Nephron (organoid): ENCODE measurements at regions not wholly inside any gene's neighbourhood (a gene's known extent, or its start where the extent isn't known, plus 50 kb on each side); places are given as distances from the start of the nearest gene placed in this dataset.

Source experiments
- H3K27ac Mint-ChIP-seq, 3 experiments: 2 replicates each; pipeline ENCODE4 v1.8.0; 2020; ENCODE audit warnings: mixed read lengths in 3 of 3, mild to moderate bottlenecking in 2 of 3, moderate library complexity in 1 of 3
- H3K27me3 Mint-ChIP-seq: 2 replicates; pipeline ENCODE4 v1.8.0; 2021; ENCODE audit warnings: low read depth, mild to moderate bottlenecking, moderate library complexity, mixed read lengths
- H3K36me3 Mint-ChIP-seq: 2 replicates; pipeline ENCODE4 v1.8.0; 2020; ENCODE audit warnings: low read depth, mixed read lengths
- H3K4me1 Mint-ChIP-seq: 2 replicates; pipeline ENCODE4 v1.8.0; 2020; ENCODE audit warnings: mixed read lengths
- H3K4me3 Mint-ChIP-seq, 3 experiments: 2 replicates each; pipeline ENCODE4 v1.8.0; 2020; ENCODE audit warnings: mild to moderate bottlenecking in 3 of 3, mixed read lengths in 3 of 3, moderate library complexity in 2 of 3
- H3K9me3 Mint-ChIP-seq: 2 replicates; pipeline ENCODE4 v1.8.0; 2020; ENCODE audit warnings: mixed read lengths
- TF ChIP-seq, protein P1 (sequence below), 3 experiments: fragments of 200-600 bp; sonication (generic); IDR thresholded peaks; one replicate each; pipeline ENCODE4 v1.5.0; 2021; ENCODE audit warnings: antibody characterized with exemption in 3 of 3; ENCODE audit not compliant: unreplicated experiment in 3 of 3

DNA sequence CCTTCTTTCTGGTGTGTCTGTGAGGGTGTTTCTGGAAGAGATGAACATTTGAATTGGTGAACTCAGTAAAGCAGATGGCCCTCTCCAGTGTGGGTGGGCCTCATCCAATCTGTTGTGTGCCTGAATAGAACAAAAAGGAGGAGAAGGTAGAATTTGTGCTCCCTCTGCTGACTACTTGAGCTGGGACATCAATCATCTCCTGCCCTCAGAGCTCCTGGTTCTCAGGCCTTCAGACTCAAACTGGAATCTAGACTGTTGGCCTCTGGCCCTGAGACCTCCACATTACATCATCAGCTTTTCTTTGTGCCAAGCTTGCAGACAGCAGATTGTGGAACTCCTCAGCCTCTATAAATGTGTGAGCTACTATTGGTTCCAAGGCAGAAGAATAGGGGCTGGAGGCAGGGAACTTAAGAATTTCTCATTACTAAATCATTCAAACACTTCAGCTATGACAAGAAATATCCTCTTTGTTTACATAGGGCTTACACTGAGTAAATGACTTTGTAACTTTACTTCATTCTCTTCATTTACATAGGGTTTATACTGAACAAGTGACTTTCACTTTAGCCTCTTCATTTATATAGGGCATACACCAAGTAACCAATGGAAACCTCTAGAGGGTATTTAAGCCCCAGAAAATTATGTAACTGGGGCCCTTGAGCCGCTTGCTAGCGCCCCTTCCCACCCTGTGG is 86.9 kb upstream of the NWD2 start:
- no peaks in the 10 kb centered on the region for H3K9me3 Mint-ChIP-seq
- H3K4me1 Mint-ChIP-seq: no peaks in the 10 kb centered on the region
- H3K4me3 Mint-ChIP-seq: no peak overlapping the region
- no peak overlapping the region for H3K27ac Mint-ChIP-seq
- TF ChIP-seq, protein P1, sequence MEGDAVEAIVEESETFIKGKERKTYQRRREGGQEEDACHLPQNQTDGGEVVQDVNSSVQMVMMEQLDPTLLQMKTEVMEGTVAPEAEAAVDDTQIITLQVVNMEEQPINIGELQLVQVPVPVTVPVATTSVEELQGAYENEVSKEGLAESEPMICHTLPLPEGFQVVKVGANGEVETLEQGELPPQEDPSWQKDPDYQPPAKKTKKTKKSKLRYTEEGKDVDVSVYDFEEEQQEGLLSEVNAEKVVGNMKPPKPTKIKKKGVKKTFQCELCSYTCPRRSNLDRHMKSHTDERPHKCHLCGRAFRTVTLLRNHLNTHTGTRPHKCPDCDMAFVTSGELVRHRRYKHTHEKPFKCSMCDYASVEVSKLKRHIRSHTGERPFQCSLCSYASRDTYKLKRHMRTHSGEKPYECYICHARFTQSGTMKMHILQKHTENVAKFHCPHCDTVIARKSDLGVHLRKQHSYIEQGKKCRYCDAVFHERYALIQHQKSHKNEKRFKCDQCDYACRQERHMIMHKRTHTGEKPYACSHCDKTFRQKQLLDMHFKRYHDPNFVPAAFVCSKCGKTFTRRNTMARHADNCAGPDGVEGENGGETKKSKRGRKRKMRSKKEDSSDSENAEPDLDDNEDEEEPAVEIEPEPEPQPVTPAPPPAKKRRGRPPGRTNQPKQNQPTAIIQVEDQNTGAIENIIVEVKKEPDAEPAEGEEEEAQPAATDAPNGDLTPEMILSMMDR (IDR thresholded peaks at IDR 0.05; ENCODE audit: unreplicated experiment in 3 of 3): no peak
- H3K27me3 Mint-ChIP-seq: no peaks in the 10 kb centered on the region
- no peaks in the 10 kb centered on the region for H3K36me3 Mint-ChIP-seq

DNA sequence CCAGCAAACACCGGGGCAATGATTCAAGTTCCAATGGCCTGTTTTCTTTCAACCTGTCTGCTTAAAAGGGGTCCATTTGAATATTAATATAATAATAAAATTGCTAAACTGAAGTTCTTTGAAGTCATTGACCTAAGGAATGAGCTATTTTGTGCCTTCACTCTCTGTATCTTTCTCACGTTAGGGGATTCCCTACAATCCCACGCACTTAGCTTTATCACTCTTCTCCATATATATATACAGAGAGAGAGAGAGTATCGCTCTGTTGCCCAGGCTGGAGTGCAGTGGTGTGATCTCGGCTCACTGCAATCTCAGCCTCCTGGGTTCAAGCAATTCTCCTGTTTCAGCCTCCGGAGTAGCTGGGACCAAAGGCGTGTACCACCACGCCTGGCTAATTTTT is 83.9 kb upstream of the NWD2 start:
- Mint-ChIP-seq H3K4me3 (no peak overlapping the region), H3K27ac (no peak overlapping the region), H3K36me3 (no peaks in the 10 kb centered on the region), H3K4me1 (no peaks in the 10 kb centered on the region), H3K9me3 (no peaks in the 10 kb centered on the region), H3K27me3 (no peaks in the 10 kb centered on the region)
- TF ChIP-seq, protein P1 (IDR thresholded peaks at IDR 0.05; ENCODE audit: unreplicated experiment in 3 of 3): no peak

DNA sequence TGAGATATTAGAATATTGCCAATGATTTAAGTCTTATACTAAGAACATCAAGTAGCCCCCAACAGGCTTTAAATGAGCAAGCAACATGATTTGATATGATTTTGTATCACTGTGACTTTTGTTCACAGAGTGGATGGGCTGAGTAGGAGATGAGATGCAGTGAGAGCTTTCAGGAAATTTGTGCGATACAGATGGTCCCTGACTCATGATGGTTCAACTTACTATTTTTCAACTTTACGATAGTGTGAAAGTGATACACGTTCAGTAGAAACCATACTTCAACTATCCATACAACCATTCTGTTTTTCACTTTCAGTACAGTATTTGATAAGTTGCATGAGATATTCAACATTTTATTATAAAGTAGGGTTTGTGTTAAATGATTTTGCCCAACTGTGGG is 78.7 kb upstream of the NWD2 start:
- H3K27me3 Mint-ChIP-seq: no peaks in the 10 kb centered on the region
- H3K4me3 Mint-ChIP-seq: no peak overlapping the region
- TF ChIP-seq, protein P1 (IDR thresholded peaks at IDR 0.05; ENCODE audit: unreplicated experiment in 3 of 3): no peak
- H3K9me3 Mint-ChIP-seq: no peaks in the 10 kb centered on the region
- H3K27ac Mint-ChIP-seq: no peak overlapping the region
- no peaks in the 10 kb centered on the region for H3K36me3 Mint-ChIP-seq
- H3K4me1 Mint-ChIP-seq: no peaks in the 10 kb centered on the region

DNA sequence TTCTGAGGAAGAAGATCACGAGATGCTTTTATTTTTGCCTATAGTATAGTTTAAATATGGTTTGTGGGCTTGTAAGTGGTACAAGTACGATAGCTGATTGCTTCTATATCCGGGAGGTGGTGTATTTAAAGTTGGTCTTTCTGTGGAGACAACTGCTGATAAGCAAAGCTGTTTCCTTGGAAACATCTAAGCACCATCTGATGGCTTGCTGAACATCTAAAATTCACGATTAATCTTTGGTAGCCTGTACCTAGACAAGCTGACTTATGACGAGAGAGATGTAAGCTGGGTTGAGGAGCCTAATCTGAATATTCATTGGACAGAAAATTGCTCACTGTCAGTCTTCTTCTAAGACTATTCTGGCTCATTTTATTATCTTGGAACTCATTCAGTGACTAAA is 74.6 kb upstream of the NWD2 start:
- H3K4me1 Mint-ChIP-seq: no peaks in the 10 kb centered on the region
- H3K27ac Mint-ChIP-seq: no peak overlapping the region
- no peaks in the 10 kb centered on the region for H3K36me3 Mint-ChIP-seq

DNA sequence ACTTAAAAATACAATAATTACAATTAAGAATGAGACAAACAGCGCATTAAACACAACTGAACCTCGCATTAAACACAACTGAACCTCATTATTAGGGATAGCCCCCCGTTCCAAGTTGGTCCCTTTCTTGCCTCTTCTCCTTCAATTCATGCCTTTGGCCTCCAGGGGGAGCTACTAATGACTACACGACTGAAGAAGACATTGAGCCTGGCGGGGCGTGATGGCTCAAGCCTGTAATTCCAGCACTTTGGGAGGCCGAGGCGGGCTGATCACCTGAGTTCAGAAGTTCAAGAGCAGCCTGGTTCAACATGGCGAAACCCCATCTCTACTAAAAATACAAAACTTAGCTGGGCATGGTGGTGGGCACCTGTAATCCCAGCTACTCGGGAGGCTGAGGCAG is 56.4 kb upstream of the NWD2 start:
- no peaks in the 10 kb centered on the region for H3K4me1 Mint-ChIP-seq
- TF ChIP-seq, protein P1 (IDR thresholded peaks at IDR 0.05; ENCODE audit: unreplicated experiment in 3 of 3): no peak
- H3K4me3 Mint-ChIP-seq: no peak overlapping the region

More for the DNA sequence above, 74.6 kb upstream of the NWD2 start:
- no peaks in the 10 kb centered on the region for H3K27me3 Mint-ChIP-seq
- no peaks in the 10 kb centered on the region for H3K9me3 Mint-ChIP-seq
- H3K4me3 Mint-ChIP-seq: no peak overlapping the region
- TF ChIP-seq, protein P1 (IDR thresholded peaks at IDR 0.05; ENCODE audit: unreplicated experiment in 3 of 3): no peak

More for the DNA sequence above, 56.4 kb upstream of the NWD2 start:
- peaks cover 2% of the 10 kb centered on the region for H3K9me3 Mint-ChIP-seq
- peaks cover 5% of the 10 kb centered on the region for H3K27me3 Mint-ChIP-seq
- no peak overlapping the region for H3K27ac Mint-ChIP-seq
- H3K36me3 Mint-ChIP-seq: no peaks in the 10 kb centered on the region
